Midbrain (tissue), 1 donor: ENCODE measurements at regions not wholly inside any gene's neighbourhood (a gene's known extent, or its start where the extent isn't known, plus 50 kb on each side); places are given as distances from the start of the nearest gene placed in this dataset.
"Not testable (repeated sequence)": the region's sequence is repeated elsewhere in the genome, so short reads cannot be mapped to it uniquely, and the experiment has no call there.

Experiments
- DNase-seq: peaks from one replicate; lab custom pipeline; 2025; lab: John Stamatoyannopoulos, UW

GRCh38 chr3:104257486-104257885, 1109.2 kb upstream of the ALCAM start:
- no peak for DNase-seq

DNA sequence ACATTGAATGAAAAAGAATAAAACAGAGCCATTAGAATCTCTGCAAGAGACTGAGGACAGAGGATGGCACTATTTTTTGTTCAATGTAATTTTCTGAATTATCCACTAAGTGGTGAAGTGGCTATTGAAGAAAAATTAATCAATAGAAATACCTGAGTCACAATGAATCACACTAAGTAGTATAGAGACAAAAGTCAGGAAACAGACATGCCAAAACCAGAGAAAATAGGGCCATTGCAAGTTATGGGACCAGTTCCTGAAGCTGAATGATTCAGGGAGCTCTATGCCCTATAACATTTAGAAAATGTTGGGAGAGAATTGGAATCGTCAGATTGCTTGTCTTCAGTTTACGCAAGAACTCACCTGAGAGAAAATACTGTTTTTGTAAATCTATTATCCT, 1103.2 kb upstream of the ALCAM start:
- no peak for DNase-seq

DNA sequence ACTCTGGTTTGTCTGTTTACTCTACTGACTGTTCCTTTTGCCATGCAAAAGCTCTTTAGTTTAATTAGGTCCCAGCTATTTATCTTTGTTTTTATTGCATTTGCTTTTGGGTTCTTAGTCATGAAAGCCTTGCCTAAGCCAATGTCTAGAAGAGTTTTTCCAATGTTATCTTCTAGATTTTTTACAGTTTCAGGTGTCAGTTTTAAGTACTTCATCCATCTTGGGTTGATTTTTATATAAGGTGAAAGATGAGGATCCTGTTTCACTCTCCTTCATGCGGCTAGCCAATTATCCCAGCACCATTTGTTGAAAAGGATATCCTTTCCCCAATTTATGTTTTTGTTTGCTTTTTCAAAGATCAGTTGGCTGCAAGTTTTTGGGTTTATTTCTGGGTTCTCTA, 1100.5 kb upstream of the ALCAM start:
- DNase-seq: not testable (repeated sequence)

GRCh38 chr3:104269771-104270170, 1096.9 kb upstream of the ALCAM start:
- DNase-seq: no peak

GRCh38 chr3:104273046-104273649, 1093.6 kb upstream of the ALCAM start:
- peak; percentile 35 for DNase-seq

DNA sequence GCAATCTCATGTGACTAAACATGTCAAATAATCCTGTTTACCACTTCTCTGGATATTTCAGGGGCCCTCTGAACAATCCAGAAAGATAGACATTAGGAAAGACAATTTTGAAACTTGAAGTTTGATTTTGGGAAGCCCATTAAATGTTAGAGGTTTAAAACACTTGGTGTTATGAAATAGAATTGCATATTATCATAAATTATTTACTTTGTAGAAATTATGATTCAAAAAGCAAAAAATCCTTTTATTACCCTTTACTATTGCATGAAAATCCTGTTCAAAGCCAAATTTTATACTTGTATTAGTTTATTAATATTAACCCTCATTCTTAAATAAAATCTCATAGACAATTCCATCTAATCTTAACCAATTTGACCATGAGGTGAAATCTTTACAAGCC, 1091.5 kb upstream of the ALCAM start:
- DNase-seq: no peak

DNA sequence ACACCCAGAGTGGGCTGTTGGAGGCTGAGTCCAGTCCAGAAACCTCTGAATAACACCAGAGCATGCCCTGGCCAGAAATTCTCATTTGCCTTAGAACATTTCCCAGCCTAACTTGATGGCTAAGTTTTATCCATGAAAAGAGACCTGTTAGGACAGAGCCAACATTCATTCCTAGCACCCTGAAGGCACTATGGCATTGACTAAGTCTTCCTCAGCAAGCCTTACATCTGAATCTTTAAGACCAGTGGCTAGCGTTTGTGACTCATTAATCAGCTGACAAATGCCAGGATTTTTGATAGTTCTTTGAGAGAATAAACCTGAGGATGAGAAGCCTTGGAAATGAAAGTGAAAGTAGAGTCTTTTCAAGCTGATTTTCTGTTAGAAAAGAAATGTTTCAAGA, 1087.1 kb upstream of the ALCAM start:
- DNase-seq: no peak

- DNase-seq: no peak
These were observed 1085.0 kb upstream of the ALCAM start for GRCh38 chr3:104281713-104282112.

- no peak for DNase-seq
These were observed 1080.1 kb upstream of the ALCAM start for GRCh38 chr3:104286645-104287044.

DNA sequence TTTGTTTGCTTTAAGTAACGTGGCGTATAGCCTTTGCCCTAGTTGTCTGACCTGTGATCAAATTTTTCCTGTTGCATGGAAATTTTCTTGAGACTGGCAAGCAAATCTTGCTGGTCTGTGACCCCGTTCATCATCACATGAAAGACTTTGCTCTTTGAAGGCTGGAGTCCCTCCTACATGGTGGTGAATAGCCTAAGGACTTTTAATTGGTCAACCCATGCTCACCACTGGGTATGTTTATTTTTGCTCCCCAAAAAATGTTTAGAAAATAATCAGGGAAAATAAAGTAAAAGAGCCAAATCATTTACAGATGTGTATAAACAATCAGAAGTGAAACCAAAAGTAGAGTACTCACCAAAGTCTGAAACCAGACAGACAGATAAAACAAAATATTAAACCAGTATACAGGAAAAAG, 1075.3 kb upstream of the ALCAM start:
- no peak for DNase-seq

- no peak for DNase-seq
These were observed 1074.8 kb upstream of the ALCAM start for GRCh38 chr3:104291878-104292277.

DNA sequence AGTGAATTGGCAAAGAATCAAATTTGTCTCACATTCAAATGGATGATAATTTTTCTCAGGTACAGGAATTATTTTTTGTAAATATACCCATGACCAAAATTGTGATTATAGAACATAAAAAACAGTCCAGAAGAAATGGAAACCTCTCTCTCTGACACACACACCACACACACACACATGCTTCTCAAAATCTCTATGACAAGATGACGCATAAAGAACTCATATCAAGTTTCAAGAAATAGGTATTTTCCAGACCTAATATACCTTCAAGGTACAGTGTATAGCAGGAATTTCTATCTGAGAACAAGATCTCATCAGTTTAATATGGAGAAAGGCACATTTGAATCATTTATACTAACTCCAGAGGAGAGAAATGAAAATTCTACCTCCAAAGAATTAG, 1069.1 kb upstream of the ALCAM start:
- DNase-seq: no peak

GRCh38 chr3:104298662-104299061, 1068.0 kb upstream of the ALCAM start:
- DNase-seq: no peak

- no peak for DNase-seq
These were observed 1050.6 kb upstream of the ALCAM start for GRCh38 chr3:104316118-104316517.

DNA sequence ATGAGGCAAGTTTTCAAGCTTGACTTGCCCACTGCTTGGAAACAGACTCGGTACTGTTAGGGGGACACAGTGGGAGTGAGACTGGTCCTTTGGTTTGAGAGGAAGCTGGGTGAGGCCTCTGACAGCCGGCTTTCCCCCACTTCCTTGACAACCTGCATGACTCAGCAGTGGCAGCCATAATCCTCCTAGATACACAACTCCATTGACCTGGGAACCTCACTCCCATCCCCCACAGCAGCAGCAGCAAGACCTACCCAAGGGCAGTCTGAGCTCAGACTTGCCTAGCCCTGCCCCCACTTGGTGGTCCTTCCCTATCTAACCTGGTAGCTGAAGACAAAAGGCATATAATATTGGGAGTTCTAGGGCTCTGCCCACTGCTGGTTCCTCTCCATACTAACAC, 1043.5 kb upstream of the ALCAM start:
- no peak for DNase-seq

DNA sequence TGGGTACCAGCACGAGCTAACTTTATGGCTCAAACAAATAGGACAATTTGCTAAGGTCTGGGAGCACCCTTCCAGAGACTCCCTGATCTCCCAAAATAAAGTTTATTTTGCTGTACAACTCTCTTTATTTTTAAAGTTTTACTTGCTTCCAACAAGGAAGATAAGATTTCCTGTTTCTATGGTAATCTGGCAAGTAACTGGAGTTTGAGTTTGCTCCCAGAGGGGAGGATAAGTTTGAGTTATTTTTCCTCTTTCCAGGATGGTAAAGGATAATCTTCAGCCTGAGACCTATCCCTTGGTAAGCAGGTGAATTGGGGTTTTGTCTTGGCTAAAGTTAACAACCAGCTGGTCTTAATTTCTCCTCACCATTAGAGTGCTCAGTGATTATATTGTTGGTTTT, 1019.4 kb upstream of the ALCAM start:
- no peak for DNase-seq

GRCh38 chr3:104349836-104350235, 1016.9 kb upstream of the ALCAM start:
- no peak for DNase-seq

GRCh38 chr3:104353951-104354350, 1012.8 kb upstream of the ALCAM start:
- DNase-seq: no peak

DNA sequence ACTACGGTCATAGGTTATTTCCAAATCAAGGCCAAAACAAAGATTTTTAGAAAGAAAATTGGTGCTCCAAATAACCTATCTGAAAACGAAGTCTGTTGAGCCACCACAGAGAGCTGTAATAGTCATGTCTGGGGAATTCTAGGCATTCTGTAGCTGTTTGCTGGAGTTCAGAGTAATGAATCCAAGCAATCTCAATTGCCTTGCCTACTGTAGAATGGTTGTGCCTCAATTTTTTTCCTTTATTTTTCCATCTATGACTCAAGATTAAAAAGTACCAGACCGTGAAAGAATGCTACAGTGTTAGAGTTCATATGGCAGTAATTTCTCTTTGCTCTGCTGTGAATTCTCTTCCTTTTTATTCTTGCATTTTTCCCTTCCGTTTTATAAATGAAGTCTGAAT, 1007.2 kb upstream of the ALCAM start:
- no peak for DNase-seq

DNA sequence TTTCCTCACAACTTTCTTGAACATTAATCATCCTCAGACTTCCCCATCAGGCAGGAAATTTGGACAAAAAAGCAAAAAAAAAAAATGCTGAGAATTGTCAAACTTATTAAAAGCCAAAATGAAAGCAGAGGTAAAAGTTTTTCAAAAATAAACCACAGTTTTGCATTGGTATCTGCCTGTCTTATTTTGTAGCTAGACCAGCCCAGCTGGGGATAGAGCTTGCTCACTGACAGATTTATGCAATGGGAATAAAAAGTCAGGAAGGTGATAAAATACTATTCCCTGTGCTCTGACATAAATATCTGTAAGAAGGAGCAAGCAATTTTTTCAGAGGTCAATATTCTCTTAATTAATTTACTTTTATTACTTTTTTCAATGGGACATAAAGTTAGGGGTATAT, 1006.7 kb upstream of the ALCAM start:
- DNase-seq: no peak

- not testable (repeated sequence) for DNase-seq
These were observed 1005.0 kb upstream of the ALCAM start for GRCh38 chr3:104361748-104362147.

- no peak for DNase-seq
These were observed 1004.4 kb upstream of the ALCAM start for GRCh38 chr3:104362319-104362718.

- no peak for DNase-seq
These were observed 999.7 kb upstream of the ALCAM start for GRCh38 chr3:104367000-104367399.

DNA sequence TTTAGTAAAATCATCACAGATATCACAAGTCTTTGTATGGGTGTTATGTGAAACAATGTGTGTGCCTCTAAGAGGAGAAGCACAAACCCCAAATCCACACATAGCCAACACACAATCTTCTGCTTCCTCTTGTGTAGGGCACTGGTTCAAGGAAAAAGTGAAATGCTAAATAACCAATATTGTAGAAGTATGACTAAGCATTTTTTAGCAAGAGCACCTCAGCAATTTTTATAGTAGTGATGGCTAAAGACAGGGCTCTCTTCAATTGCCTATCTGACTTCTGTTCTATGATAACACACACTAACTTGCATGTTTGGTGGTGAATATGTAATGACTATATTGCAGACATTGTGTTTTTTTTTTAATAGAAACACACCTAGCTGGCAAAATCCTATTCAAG, 997.9 kb upstream of the ALCAM start:
- DNase-seq: no peak

GRCh38 chr3:104385421-104385820, 981.3 kb upstream of the ALCAM start:
- DNase-seq: peak; percentile 9
